NB4 (cell line): ENCODE measurements at regions not wholly inside any gene's neighbourhood (a gene's known extent, or its start where the extent isn't known, plus 50 kb on each side); places are given as distances from the start of the nearest gene placed in this dataset.

ENCODE experiments used
- CTCF ChIP-seq: IDR thresholded peaks from one replicate; pipeline ENCODE4 v1.5.1; 2012; ENCODE audit warnings: low read depth, low read length
- POLR2A ChIP-seq: IDR thresholded peaks from 2 replicates; pipeline ENCODE4 v1.6.1; 2011; ENCODE audit warnings: mild to moderate bottlenecking; ENCODE audit not compliant: insufficient read length; ENCODE audit errors: extremely low read depth

- TF ChIP-seq CTCF (no peak), POLR2A (no peak)
Measured at GRCh38 chr5:90169078-90169477, 240.5 kb downstream of the CETN3 start.
